Activated CD8-positive, alpha-beta T cell treated with anti-CD3 and anti-CD28 coated beads for 36 hours (primary cell): ENCODE measurements at regions not wholly inside any gene's neighbourhood (a gene's known extent, or its start where the extent isn't known, plus 50 kb on each side); places are given as distances from the start of the nearest gene placed in this dataset.

Source experiments
- ATAC-seq: fragments of 200-7000 bp; cut with Tn5 transposase; one replicate; pipeline ENCODE4 v1.10.0; 2021; ENCODE audit warnings: mild to moderate bottlenecking, moderate library complexity
- CTCF ChIA-PET: fragments of 350-600 bp; sonication (Branson Sonifier 250); formaldehyde crosslinking; loops from one replicate; lab custom pipeline; 2021; ENCODE audit warnings: antibody characterized with exemption; lab: Charles Lee
- POLR2A ChIA-PET: fragments of 350-600 bp; sonication (Branson Sonifier 250); formaldehyde crosslinking; loops from one replicate; lab custom pipeline; 2021; ENCODE audit warnings: antibody characterized with exemption; lab: Charles Lee
- DNase-seq: peaks from one replicate; pipeline ENCODE4 v3.0.0-alpha.2; 2020
- H3K27ac Mint-ChIP-seq: one replicate; pipeline ENCODE4 v1.8.0; 2021; ENCODE audit warnings: mild to moderate bottlenecking, mixed read lengths
- H3K27me3 Mint-ChIP-seq: one replicate; pipeline ENCODE4 v1.8.0; 2021; ENCODE audit warnings: mixed read lengths
- H3K36me3 Mint-ChIP-seq: one replicate; pipeline ENCODE4 v1.8.0; 2021; ENCODE audit warnings: low read depth, mixed read lengths
- H3K4me1 Mint-ChIP-seq: one replicate; pipeline ENCODE4 v1.8.0; 2021; ENCODE audit warnings: low read depth, mixed read lengths
- H3K4me3 Mint-ChIP-seq: one replicate; pipeline ENCODE4 v1.8.0; 2021; ENCODE audit warnings: mild to moderate bottlenecking, moderate library complexity, mixed read lengths
- H3K9me3 Mint-ChIP-seq: one replicate; pipeline ENCODE4 v1.8.0; 2021; ENCODE audit warnings: mixed read lengths
- intact Hi-C: fragments of 100-400 bp; cut with micrococcal nuclease; formaldehyde crosslinking; loops from one replicate; pipeline ENCODE4 v1.10.0; 2022
- TF ChIP-seq, protein P1 (sequence below): fragments of 200-600 bp; IDR thresholded peaks from one replicate; pipeline ENCODE4 v1.8.0; 2022; ENCODE audit warnings: antibody characterized with exemption, mild to moderate bottlenecking

DNA sequence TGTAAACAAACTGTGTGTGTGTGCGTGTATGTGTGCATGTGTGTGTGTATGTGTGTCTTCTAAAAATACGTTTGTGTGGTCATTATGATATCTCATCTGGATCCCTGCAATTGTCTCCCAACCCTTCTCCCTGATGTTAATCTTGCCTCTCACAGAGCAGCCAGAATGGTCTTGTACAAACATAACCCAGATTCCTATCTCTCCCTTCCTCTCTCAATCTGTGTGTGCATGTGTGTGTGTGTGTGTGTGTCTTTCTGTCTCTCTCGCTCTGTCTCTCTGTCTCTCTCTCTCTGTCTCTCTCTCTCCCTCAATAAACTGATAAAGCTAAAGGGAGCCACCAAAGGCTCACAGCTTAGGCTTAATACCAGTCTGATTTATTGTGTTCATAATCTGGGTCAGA lies 210.8 kb downstream of the PAX3 start:
- Mint-ChIP-seq H3K4me3 (no peak overlapping the region), H3K27ac (no peak overlapping the region), H3K27me3 (peaks cover 2% of the 10 kb centered on the region), H3K4me1 (no peaks in the 10 kb centered on the region), H3K9me3 (peaks cover 3% of the 10 kb centered on the region), H3K36me3 (no peaks in the 10 kb centered on the region)
- TF ChIP-seq, protein P1, sequence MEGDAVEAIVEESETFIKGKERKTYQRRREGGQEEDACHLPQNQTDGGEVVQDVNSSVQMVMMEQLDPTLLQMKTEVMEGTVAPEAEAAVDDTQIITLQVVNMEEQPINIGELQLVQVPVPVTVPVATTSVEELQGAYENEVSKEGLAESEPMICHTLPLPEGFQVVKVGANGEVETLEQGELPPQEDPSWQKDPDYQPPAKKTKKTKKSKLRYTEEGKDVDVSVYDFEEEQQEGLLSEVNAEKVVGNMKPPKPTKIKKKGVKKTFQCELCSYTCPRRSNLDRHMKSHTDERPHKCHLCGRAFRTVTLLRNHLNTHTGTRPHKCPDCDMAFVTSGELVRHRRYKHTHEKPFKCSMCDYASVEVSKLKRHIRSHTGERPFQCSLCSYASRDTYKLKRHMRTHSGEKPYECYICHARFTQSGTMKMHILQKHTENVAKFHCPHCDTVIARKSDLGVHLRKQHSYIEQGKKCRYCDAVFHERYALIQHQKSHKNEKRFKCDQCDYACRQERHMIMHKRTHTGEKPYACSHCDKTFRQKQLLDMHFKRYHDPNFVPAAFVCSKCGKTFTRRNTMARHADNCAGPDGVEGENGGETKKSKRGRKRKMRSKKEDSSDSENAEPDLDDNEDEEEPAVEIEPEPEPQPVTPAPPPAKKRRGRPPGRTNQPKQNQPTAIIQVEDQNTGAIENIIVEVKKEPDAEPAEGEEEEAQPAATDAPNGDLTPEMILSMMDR, result no peak
- ATAC-seq, result no peak
- DNase-seq, result no peak
- CTCF ChIA-PET, result no interaction called here
- intact Hi-C loops, result no loop called here
- POLR2A ChIA-PET, result no interaction called here

- Mint-ChIP-seq H3K9me3 (no peaks in the 10 kb centered on the region), H3K4me3 (no peak overlapping the region), H3K4me1 (no peaks in the 10 kb centered on the region), H3K27me3 (peaks cover 2% of the 10 kb centered on the region), H3K36me3 (no peaks in the 10 kb centered on the region), H3K27ac (no peak overlapping the region)
- TF ChIP-seq, protein P1, result no peak
- ChIA-PET CTCF (no interaction called here), POLR2A (interaction anchor here (0.6 kb wide), 1 partner anchor 1169 kb away, joined by 3 read pairs; no protein-coding TSS in a partner anchor)
- no peak for DNase-seq
- ATAC-seq, result no peak
- intact Hi-C loops, result no loop called here
These were observed 216.6 kb downstream of the PAX3 start for GRCh38 chr2:222082201-222082600.

GRCh38 chr2:222080141-222080540 lies 218.7 kb downstream of the PAX3 start:
- ChIA-PET POLR2A (no interaction called here), CTCF (no interaction called here)
- intact Hi-C loops, result no loop called here
- no peaks in the 10 kb centered on the region for H3K9me3 Mint-ChIP-seq
- DNase-seq, result no peak
- no peak overlapping the region for H3K4me3 Mint-ChIP-seq
- no peak overlapping the region for H3K27ac Mint-ChIP-seq
- no peak for ATAC-seq
- H3K4me1 Mint-ChIP-seq, result no peaks in the 10 kb centered on the region
- TF ChIP-seq, protein P1, result no peak
- peaks cover under 1% of the 10 kb centered on the region for H3K27me3 Mint-ChIP-seq
- no peaks in the 10 kb centered on the region for H3K36me3 Mint-ChIP-seq

GRCh38 chr2:222076973-222077690 lies 221.7 kb downstream of the PAX3 start:
- H3K9me3 Mint-ChIP-seq, result no peaks in the 10 kb centered on the region

GRCh38 chr2:222074674-222075073 lies 224.1 kb downstream of the PAX3 start:
- intact Hi-C loops, result no loop called here
- Mint-ChIP-seq H3K4me1 (no peaks in the 10 kb centered on the region), H3K36me3 (no peaks in the 10 kb centered on the region), H3K27me3 (peaks cover 8% of the 10 kb centered on the region), H3K27ac (no peak overlapping the region), H3K9me3 (no peaks in the 10 kb centered on the region), H3K4me3 (no peak overlapping the region)
- ChIA-PET CTCF (interaction anchor here (0.6 kb wide), 1 partner anchor 53 kb away, joined by 3 read pairs; no protein-coding TSS in a partner anchor), POLR2A (no interaction called here)
- no peak for ATAC-seq
- TF ChIP-seq, protein P1, result no peak
- DNase-seq, result no peak

More at GRCh38 chr2:222076973-222077690, 221.7 kb downstream of the PAX3 start:
- intact Hi-C loops, result no loop called here
- CTCF ChIA-PET, result interaction anchor here (0.6 to 1.2 kb wide), 2 partner anchors 16 to 25 kb away, joined by 3 read pairs; no protein-coding TSS in a partner anchor
- Mint-ChIP-seq H3K4me3 (no peak overlapping the region), H3K27ac (no peak overlapping the region), H3K36me3 (no peaks in the 10 kb centered on the region), H3K27me3 (peaks cover 6% of the 10 kb centered on the region), H3K4me1 (no peaks in the 10 kb centered on the region)
- ATAC-seq, result no peak
- POLR2A ChIA-PET, result no interaction called here
- DNase-seq, result no peak
- TF ChIP-seq, protein P1, result no peak
